IMR-90 (cell line): ENCODE measurements at regions not wholly inside any gene's neighbourhood (a gene's known extent, or its start where the extent isn't known, plus 50 kb on each side); places are given as distances from the start of the nearest gene placed in this dataset.

Experiments
- ATAC-seq: fragments of 200-7000 bp; cut with Tn5 transposase; 2 replicates; pipeline ENCODE4 v1.9.1; 2020; ENCODE audit warnings: low read depth, mild to moderate bottlenecking, moderate library complexity
- BruUV-seq: library from RNA; stranded (reverse); fragments of 400-500 nt; replicated peaks from 2 replicates; lab custom pipeline; 2021; lab: Mats Ljungman, UMichigan
- CTCF ChIA-PET: fragments of 300-600 bp; formaldehyde crosslinking; extraction: SDS; loops from one replicate; lab custom pipeline; 2021; ENCODE audit warnings: antibody characterized with exemption; lab: Yijun Ruan, JAX
- POLR2A ChIA-PET: fragments of 300-600 bp; sonication (Branson Sonifier 250); formaldehyde crosslinking; loops from one replicate; lab custom pipeline; 2022; ENCODE audit warnings: antibody characterized with exemption; ENCODE audit not compliant: unreplicated experiment; lab: Charles Lee
- DNase-seq: peaks from one replicate; pipeline ENCODE4 v3.0.0; 2013
- H2AFZ ChIP-seq: replicated peaks from 2 replicates; pipeline ENCODE3; 2013; ENCODE audit warnings: low read length, mild to moderate bottlenecking; ENCODE audit not compliant: poor library complexity
- H2AK5ac ChIP-seq: 2 replicates; pipeline ENCODE4 v1.6.1; 2013; ENCODE audit warnings: low read depth, low read length, inconsistent platforms
- H2AK9ac ChIP-seq: replicated peaks from 2 replicates; pipeline ENCODE3; 2013; ENCODE audit warnings: mild to moderate bottlenecking, low read depth, low read length, moderate library complexity; ENCODE audit not compliant: poor library complexity
- H2BK120ac ChIP-seq: 2 replicates; pipeline ENCODE4 v1.6.1; 2013; ENCODE audit warnings: low read depth, low read length, inconsistent platforms
- H2BK15ac ChIP-seq: 3 replicates; pipeline ENCODE4 v1.6.1; 2013; ENCODE audit warnings: low read depth, low read length, inconsistent platforms
- H2BK20ac ChIP-seq: 2 replicates; pipeline ENCODE4 v1.6.1; 2013; ENCODE audit warnings: low read depth, mild to moderate bottlenecking, inconsistent platforms, low read length, moderate library complexity
- H2BK5ac ChIP-seq: 2 replicates; pipeline ENCODE4 v1.6.1; 2013; ENCODE audit warnings: mild to moderate bottlenecking, low read depth, low read length, inconsistent platforms; ENCODE audit not compliant: poor library complexity, severe bottlenecking
- H3K14ac ChIP-seq: replicated peaks from 2 replicates; pipeline ENCODE4 v1.6.1; 2013; ENCODE audit warnings: low read depth, low read length, inconsistent platforms
- H3K18ac ChIP-seq: 2 replicates; pipeline ENCODE4 v1.6.1; 2013; ENCODE audit warnings: low read depth, low read length, control low read depth
- H3K23ac ChIP-seq: 2 replicates; pipeline ENCODE4 v1.6.1; 2013; ENCODE audit warnings: low read depth, low read length, inconsistent platforms
- H3K27ac ChIP-seq: 2 replicates; pipeline ENCODE4 v1.5.1; 2013; ENCODE audit warnings: mild to moderate bottlenecking, control low read depth, low read length; ENCODE audit not compliant: insufficient read depth
- H3K27me3 ChIP-seq: 2 replicates; pipeline ENCODE4 v1.6.1; 2013; ENCODE audit warnings: low read length; ENCODE audit not compliant: control insufficient read depth, insufficient read depth
- H3K36me3 ChIP-seq: 2 replicates; pipeline ENCODE4 v1.6.1; 2013; ENCODE audit warnings: low read length, mixed read lengths; ENCODE audit not compliant: control insufficient read depth, insufficient read depth
- H3K4ac ChIP-seq: 2 replicates; pipeline ENCODE4 v1.6.1; 2013; ENCODE audit warnings: low read depth, low read length, inconsistent platforms
- H3K4me1 ChIP-seq: 2 replicates; pipeline ENCODE4 v1.6.1; 2013; ENCODE audit warnings: low read length, mixed read lengths; ENCODE audit not compliant: control insufficient read depth, insufficient read depth
- H3K4me2 ChIP-seq: 2 replicates; pipeline ENCODE4 v1.6.1; 2013; ENCODE audit warnings: low read depth, mild to moderate bottlenecking, control low read depth, low read length, moderate library complexity
- H3K4me3 ChIP-seq: 2 replicates; pipeline ENCODE4 v1.5.1; 2013; ENCODE audit warnings: low read depth, mild to moderate bottlenecking, control low read depth, low read length, moderate library complexity; ENCODE audit not compliant: insufficient read depth
- H3K56ac ChIP-seq: 2 replicates; pipeline ENCODE4 v1.6.1; 2013; ENCODE audit warnings: low read length, inconsistent platforms; ENCODE audit not compliant: insufficient read depth; ENCODE audit errors: extremely low read depth
- H3K79me1 ChIP-seq, 2 experiments: 2 replicates each; pipeline ENCODE4 v1.6.1; 2013; ENCODE audit warnings: low read length in 2 of 2, inconsistent platforms in 1 of 2, low read depth in 1 of 2
- H3K9ac ChIP-seq: 2 replicates; pipeline ENCODE4 v1.6.1; 2013; ENCODE audit warnings: low read depth, low read length, control low read depth
- H3K9me1 ChIP-seq: 2 replicates; pipeline ENCODE4 v1.6.1; 2013; ENCODE audit warnings: low read length, inconsistent platforms; ENCODE audit not compliant: insufficient read depth
- H3K9me3 ChIP-seq: 2 replicates; pipeline ENCODE4 v1.6.1; 2013; ENCODE audit warnings: low read length; ENCODE audit not compliant: control insufficient read depth, insufficient read depth
- H4K20me1 ChIP-seq: 2 replicates; pipeline ENCODE4 v1.6.1; 2013; ENCODE audit warnings: low read length, inconsistent platforms; ENCODE audit not compliant: insufficient read depth
- H4K5ac ChIP-seq: 2 replicates; pipeline ENCODE4 v1.6.1; 2013; ENCODE audit warnings: mild to moderate bottlenecking, low read depth, low read length, control low read depth
- H4K8ac ChIP-seq, 2 experiments: 2 replicates each; pipeline ENCODE4 v1.6.1; 2013; ENCODE audit warnings: low read depth in 2 of 2, low read length in 2 of 2, control low read depth in 1 of 2, inconsistent platforms in 1 of 2
- H4K91ac ChIP-seq: 2 replicates; pipeline ENCODE4 v1.6.1; 2013; ENCODE audit warnings: low read depth, low read length, inconsistent platforms; ENCODE audit not compliant: insufficient read depth
- BHLHE40 ChIP-seq: fragments of 150-350 bp; IDR thresholded peaks from 2 replicates; pipeline ENCODE4 v1.6.1; 2016; ENCODE audit warnings: mild to moderate bottlenecking, low read depth, low read length
- CEBPB ChIP-seq: IDR thresholded peaks from 2 replicates; pipeline ENCODE4 v1.6.1; 2012; ENCODE audit warnings: low read depth, low read length, improper control_type of control experiment
- CHD1 ChIP-seq: IDR thresholded peaks from 2 replicates; pipeline ENCODE4 v1.6.1; 2012; ENCODE audit warnings: low read depth, low read length, improper control_type of control experiment
- FOS ChIP-seq: fragments of 150-350 bp; IDR thresholded peaks from 2 replicates; pipeline ENCODE4 v1.6.1; 2016; ENCODE audit warnings: low read depth, low read length
- MAFK ChIP-seq: IDR thresholded peaks from 2 replicates; pipeline ENCODE4 v1.6.1; 2012; ENCODE audit warnings: low read depth, low read length, improper control_type of control experiment
- MAZ ChIP-seq: IDR thresholded peaks from 2 replicates; pipeline ENCODE4 v1.6.1; 2012; ENCODE audit warnings: low read depth, mild to moderate bottlenecking, low read length, improper control_type of control experiment, moderate library complexity, borderline replicate concordance
- MXI1 ChIP-seq: IDR thresholded peaks from 2 replicates; pipeline ENCODE4 v1.6.1; 2012; ENCODE audit warnings: low read depth, mild to moderate bottlenecking, low read length, moderate library complexity, borderline replicate concordance
- NFE2L2 ChIP-seq: fragments of 150-350 bp; IDR thresholded peaks from 2 replicates; pipeline ENCODE4 v1.6.1; 2016; ENCODE audit warnings: low read depth, mild to moderate bottlenecking, low read length
- POLR2A ChIP-seq: IDR thresholded peaks from 2 replicates; pipeline ENCODE4 v1.6.1; 2012; ENCODE audit warnings: mild to moderate bottlenecking, low read depth, low read length
- RAD21 ChIP-seq: IDR thresholded peaks from 2 replicates; pipeline ENCODE4 v1.6.1; 2012; ENCODE audit warnings: low read length, improper control_type of control experiment
- RCOR1 ChIP-seq: IDR thresholded peaks from 2 replicates; pipeline ENCODE4 v1.6.1; 2012; ENCODE audit warnings: mild to moderate bottlenecking, low read length, improper control_type of control experiment; ENCODE audit not compliant: insufficient replicate concordance
- RFX5 ChIP-seq: IDR thresholded peaks from 2 replicates; pipeline ENCODE4 v1.8.0; 2012; ENCODE audit warnings: low read depth, mild to moderate bottlenecking, low read length, moderate library complexity
- SMC3 ChIP-seq: fragments of 150-350 bp; IDR thresholded peaks from 2 replicates; pipeline ENCODE4 v1.6.1; 2016; ENCODE audit warnings: low read depth, mild to moderate bottlenecking, antibody characterized with exemption, low read length, moderate library complexity
- dilution Hi-C: fragments of 300-500 bp; cut with HindIII; formaldehyde crosslinking; loops from one replicate; pipeline ENCODE4 v1.14.3; 2018; ENCODE audit warnings: low sequenced_read_pairs; ENCODE audit not compliant: unreplicated experiment
- in situ Hi-C: fragments of 300-500 bp; cut with MboI; formaldehyde crosslinking; loops from 3 replicates; pipeline ENCODE4 v1.14.3; 2019; ENCODE audit warnings: low sequenced_read_pairs, inconsistent platforms, mixed read lengths
- intact Hi-C: fragments of 100-400 bp; cut with micrococcal nuclease; formaldehyde crosslinking; loops from 2 replicates; pipeline ENCODE4 v1.10.0; 2022
- TF ChIP-seq, protein P1 (sequence below): fragments of 150-350 bp; IDR thresholded peaks from 2 replicates; pipeline ENCODE4 v1.6.1; 2016; ENCODE audit warnings: low read depth, mild to moderate bottlenecking, low read length, moderate library complexity, borderline replicate concordance
- TF ChIP-seq, protein P2 (sequence below): fragments of 150-350 bp; IDR thresholded peaks from 2 replicates; pipeline ENCODE4 v1.6.1; 2017; ENCODE audit warnings: mild to moderate bottlenecking, antibody characterized with exemption, low read length, low read depth
- TF ChIP-seq, protein P3 (sequence below): conservative IDR thresholded peaks from 2 replicates; pipeline ENCODE4 v1.5.1; 2012; ENCODE audit warnings: mild to moderate bottlenecking, low read depth, low read length, improper control_type of control experiment

DNA sequence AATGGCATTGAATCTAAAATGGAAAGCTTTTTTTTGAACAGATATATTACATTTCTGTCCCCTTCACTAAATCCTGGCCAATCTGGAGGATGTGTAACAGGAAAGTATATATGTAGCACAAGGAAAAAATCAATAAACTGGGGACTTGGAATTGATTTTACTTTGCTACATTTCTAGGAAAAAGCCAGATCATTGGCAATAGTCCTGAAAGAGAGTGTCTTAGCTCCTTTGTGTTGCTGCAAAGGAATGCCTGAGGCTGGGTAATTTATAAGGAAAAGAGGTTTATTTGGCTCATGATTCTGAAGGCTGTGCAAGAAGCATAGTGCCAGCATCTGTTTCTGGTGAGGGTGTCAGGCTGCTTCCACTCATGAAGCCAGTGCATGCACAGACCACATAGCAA, 574.9 kb downstream of the HTR1B start:
- DNase-seq: no peak
- no peak overlapping the region for H2AK5ac ChIP-seq
- H4K5ac ChIP-seq: no peak overlapping the region
- ChIA-PET POLR2A (no interaction called here), CTCF (interaction anchor here (0.6 kb wide), 1 partner anchor 204 kb away, joined by 3 read pairs; no protein-coding TSS in a partner anchor)
- no peak overlapping the region for H4K8ac ChIP-seq
- H3K4me2 ChIP-seq: no peak overlapping the region
- no peaks in the 10 kb centered on the region for H3K36me3 ChIP-seq
- in situ Hi-C loops: no loop called here
- no peak for TF ChIP-seq FOS
- no peak for TF ChIP-seq RFX5
- no peak for TF ChIP-seq MAZ
- TF ChIP-seq MAFK: no peak
- TF ChIP-seq, protein P1, sequence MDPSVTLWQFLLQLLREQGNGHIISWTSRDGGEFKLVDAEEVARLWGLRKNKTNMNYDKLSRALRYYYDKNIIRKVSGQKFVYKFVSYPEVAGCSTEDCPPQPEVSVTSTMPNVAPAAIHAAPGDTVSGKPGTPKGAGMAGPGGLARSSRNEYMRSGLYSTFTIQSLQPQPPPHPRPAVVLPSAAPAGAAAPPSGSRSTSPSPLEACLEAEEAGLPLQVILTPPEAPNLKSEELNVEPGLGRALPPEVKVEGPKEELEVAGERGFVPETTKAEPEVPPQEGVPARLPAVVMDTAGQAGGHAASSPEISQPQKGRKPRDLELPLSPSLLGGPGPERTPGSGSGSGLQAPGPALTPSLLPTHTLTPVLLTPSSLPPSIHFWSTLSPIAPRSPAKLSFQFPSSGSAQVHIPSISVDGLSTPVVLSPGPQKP: no peak
- TF ChIP-seq, protein P2, sequence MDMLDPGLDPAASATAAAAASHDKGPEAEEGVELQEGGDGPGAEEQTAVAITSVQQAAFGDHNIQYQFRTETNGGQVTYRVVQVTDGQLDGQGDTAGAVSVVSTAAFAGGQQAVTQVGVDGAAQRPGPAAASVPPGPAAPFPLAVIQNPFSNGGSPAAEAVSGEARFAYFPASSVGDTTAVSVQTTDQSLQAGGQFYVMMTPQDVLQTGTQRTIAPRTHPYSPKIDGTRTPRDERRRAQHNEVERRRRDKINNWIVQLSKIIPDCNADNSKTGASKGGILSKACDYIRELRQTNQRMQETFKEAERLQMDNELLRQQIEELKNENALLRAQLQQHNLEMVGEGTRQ: no peak
- no peak for TF ChIP-seq SMC3
- TF ChIP-seq MXI1: no peak
- no peak for TF ChIP-seq CEBPB
- TF ChIP-seq RCOR1: no peak
- no peak for TF ChIP-seq POLR2A
- TF ChIP-seq NFE2L2: no peak
- no peak for TF ChIP-seq CHD1
- TF ChIP-seq RAD21: no peak
- TF ChIP-seq, protein P3, sequence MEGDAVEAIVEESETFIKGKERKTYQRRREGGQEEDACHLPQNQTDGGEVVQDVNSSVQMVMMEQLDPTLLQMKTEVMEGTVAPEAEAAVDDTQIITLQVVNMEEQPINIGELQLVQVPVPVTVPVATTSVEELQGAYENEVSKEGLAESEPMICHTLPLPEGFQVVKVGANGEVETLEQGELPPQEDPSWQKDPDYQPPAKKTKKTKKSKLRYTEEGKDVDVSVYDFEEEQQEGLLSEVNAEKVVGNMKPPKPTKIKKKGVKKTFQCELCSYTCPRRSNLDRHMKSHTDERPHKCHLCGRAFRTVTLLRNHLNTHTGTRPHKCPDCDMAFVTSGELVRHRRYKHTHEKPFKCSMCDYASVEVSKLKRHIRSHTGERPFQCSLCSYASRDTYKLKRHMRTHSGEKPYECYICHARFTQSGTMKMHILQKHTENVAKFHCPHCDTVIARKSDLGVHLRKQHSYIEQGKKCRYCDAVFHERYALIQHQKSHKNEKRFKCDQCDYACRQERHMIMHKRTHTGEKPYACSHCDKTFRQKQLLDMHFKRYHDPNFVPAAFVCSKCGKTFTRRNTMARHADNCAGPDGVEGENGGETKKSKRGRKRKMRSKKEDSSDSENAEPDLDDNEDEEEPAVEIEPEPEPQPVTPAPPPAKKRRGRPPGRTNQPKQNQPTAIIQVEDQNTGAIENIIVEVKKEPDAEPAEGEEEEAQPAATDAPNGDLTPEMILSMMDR: no peak
- no peak for TF ChIP-seq BHLHE40
- H3K27me3 ChIP-seq: no peaks in the 10 kb centered on the region
- no peak overlapping the region for H3K27ac ChIP-seq
- dilution Hi-C loops: no loop called here
- no peaks in the 10 kb centered on the region for H3K9me3 ChIP-seq
- H3K23ac ChIP-seq: no peak overlapping the region
- H4K20me1 ChIP-seq: no peaks in the 10 kb centered on the region
- H2BK120ac ChIP-seq: no peak overlapping the region
- no peak for ATAC-seq
- no peaks in the 10 kb centered on the region for H3K79me1 ChIP-seq
- H2BK5ac ChIP-seq: no peak overlapping the region
- H3K14ac ChIP-seq: no peak overlapping the region
- no peak overlapping the region for H4K91ac ChIP-seq
- no peak overlapping the region for H3K9ac ChIP-seq
- no peaks in the 10 kb centered on the region for H3K4me1 ChIP-seq
- no peak overlapping the region for H2BK15ac ChIP-seq
- intact Hi-C loops: no loop called here
- no peaks in the 10 kb centered on the region for H3K9me1 ChIP-seq
- no TSS peak for BruUV-seq
- H2AK9ac ChIP-seq: no peak overlapping the region
- no peak overlapping the region for H3K4ac ChIP-seq
- H2BK20ac ChIP-seq: no peak overlapping the region
- H3K4me3 ChIP-seq: no peak overlapping the region
- no peak overlapping the region for H2AFZ ChIP-seq
- H3K56ac ChIP-seq: no peak overlapping the region
- no peak overlapping the region for H3K18ac ChIP-seq
